K562 (cell line): ENCODE measurements at regions not wholly inside any gene's neighbourhood (a gene's known extent, or its start where the extent isn't known, plus 50 kb on each side); places are given as distances from the start of the nearest gene placed in this dataset.

Experiments used
- FOXA1 ChIP-seq: fragments of 450-650 bp; IDR thresholded peaks from 2 replicates; pipeline ENCODE4 v1.6.1; 2016; ENCODE audit warnings: mild to moderate bottlenecking, borderline replicate concordance
- MEF2D ChIP-seq: conservative IDR thresholded peaks from 2 replicates; pipeline ENCODE4 v1.6.1; 2016; ENCODE audit warnings: low read depth, missing genetic modification characterization, missing compliant biosample characterization
- MLLT1 ChIP-seq, 2 experiments: fragments of 450-650 bp; IDR thresholded peaks; 2 replicates each; pipeline ENCODE4 v1.6.1; 2016
- ZNF407 ChIP-seq: fragments of 450-650 bp; IDR thresholded peaks from 2 replicates; pipeline ENCODE4 v1.6.1; 2016; ENCODE audit warnings: low read depth

GRCh38 chr2:62556086-62556485 is 50.1 kb upstream of the TMEM17 start (continued):
- no peak for TF ChIP-seq MLLT1 (IDR thresholded peaks at IDR 0.05)
- no peak for TF ChIP-seq FOXA1
- no peak for TF ChIP-seq ZNF407
- no peak for TF ChIP-seq MEF2D (tag)
